Neural progenitor cell (in vitro differentiated cells): ENCODE measurements at regions not wholly inside any gene's neighbourhood (a gene's known extent, or its start where the extent isn't known, plus 50 kb on each side); places are given as distances from the start of the nearest gene placed in this dataset.

Experiments used
- EZH2 ChIP-seq: fragments of 200-600 bp; sonication (generic); IDR thresholded peaks from 2 replicates; pipeline ENCODE4 v1.6.1; 2017; ENCODE audit warnings: antibody characterized with exemption, mild to moderate bottlenecking, moderate library complexity
- EZH2phosphoT487 ChIP-seq: fragments of 200-600 bp; sonication (generic); IDR thresholded peaks from 2 replicates; pipeline ENCODE4 v1.6.1; 2017; ENCODE audit warnings: antibody characterized with exemption
- TF ChIP-seq, protein P1 (sequence below): fragments of 200-600 bp; sonication (generic); IDR thresholded peaks from 2 replicates; pipeline ENCODE4 v1.5.1; 2017; ENCODE audit warnings: antibody characterized with exemption, mild to moderate bottlenecking

GRCh38 chr3:181279239-181279565, 289.7 kb upstream of the DNAJC19 start:
- TF ChIP-seq EZH2 = no peak
- TF ChIP-seq, protein P1, sequence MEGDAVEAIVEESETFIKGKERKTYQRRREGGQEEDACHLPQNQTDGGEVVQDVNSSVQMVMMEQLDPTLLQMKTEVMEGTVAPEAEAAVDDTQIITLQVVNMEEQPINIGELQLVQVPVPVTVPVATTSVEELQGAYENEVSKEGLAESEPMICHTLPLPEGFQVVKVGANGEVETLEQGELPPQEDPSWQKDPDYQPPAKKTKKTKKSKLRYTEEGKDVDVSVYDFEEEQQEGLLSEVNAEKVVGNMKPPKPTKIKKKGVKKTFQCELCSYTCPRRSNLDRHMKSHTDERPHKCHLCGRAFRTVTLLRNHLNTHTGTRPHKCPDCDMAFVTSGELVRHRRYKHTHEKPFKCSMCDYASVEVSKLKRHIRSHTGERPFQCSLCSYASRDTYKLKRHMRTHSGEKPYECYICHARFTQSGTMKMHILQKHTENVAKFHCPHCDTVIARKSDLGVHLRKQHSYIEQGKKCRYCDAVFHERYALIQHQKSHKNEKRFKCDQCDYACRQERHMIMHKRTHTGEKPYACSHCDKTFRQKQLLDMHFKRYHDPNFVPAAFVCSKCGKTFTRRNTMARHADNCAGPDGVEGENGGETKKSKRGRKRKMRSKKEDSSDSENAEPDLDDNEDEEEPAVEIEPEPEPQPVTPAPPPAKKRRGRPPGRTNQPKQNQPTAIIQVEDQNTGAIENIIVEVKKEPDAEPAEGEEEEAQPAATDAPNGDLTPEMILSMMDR = no peak
- no peak for TF ChIP-seq EZH2phosphoT487
